ENCODE measurements at regions not wholly inside any gene's neighbourhood (a gene's known extent, or its start where the extent isn't known, plus 50 kb on each side); places are given as distances from the start of the nearest gene placed in this dataset.

DNA sequence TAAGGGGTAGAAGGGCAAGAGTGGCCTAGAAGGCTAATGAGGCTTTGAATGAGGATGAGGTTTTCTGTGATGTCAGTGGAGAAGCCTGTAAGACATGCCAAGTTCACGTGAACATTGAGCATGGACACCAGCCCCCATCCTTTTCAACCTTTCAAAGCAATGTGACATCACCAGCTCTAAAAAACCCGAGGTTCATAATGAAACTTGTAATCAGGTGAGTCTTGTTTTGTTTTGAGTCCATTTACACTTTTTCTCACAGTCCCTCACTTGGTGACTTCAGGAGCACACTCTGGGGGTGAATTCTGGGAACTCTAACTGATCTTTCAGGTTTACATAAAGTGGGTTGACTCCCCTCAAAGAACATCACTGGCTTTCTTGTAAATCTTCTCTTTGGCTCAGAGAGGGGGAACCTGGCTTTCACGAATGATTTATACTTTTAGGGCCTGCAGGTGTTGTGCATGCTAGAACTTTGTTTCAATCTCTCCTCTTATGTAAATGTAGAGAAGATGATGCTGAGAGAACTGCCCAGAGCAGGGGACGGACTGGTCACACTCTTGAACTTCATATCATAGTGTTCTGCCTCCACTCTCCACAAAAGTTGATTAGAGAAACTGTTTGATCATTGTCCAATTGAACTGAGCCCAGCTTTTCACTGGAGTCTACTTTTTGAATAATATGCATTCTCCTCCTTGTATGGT, 224.7 kb upstream of the SATB1 start:
- TF ChIP-seq, protein P1, sequence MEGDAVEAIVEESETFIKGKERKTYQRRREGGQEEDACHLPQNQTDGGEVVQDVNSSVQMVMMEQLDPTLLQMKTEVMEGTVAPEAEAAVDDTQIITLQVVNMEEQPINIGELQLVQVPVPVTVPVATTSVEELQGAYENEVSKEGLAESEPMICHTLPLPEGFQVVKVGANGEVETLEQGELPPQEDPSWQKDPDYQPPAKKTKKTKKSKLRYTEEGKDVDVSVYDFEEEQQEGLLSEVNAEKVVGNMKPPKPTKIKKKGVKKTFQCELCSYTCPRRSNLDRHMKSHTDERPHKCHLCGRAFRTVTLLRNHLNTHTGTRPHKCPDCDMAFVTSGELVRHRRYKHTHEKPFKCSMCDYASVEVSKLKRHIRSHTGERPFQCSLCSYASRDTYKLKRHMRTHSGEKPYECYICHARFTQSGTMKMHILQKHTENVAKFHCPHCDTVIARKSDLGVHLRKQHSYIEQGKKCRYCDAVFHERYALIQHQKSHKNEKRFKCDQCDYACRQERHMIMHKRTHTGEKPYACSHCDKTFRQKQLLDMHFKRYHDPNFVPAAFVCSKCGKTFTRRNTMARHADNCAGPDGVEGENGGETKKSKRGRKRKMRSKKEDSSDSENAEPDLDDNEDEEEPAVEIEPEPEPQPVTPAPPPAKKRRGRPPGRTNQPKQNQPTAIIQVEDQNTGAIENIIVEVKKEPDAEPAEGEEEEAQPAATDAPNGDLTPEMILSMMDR (IDR thresholded peaks at IDR 0.05): no peak
- no peak for TF ChIP-seq POLR2A (IDR thresholded peaks at IDR 0.05)
- no peaks in the 10 kb centered on the region for H3K36me3 ChIP-seq (replicated peaks in 1 of 2)
- no peak overlapping the region for H3K4me3 ChIP-seq
- DNase-seq: no peak
- no peaks in the 10 kb centered on the region for H3K9me3 ChIP-seq (replicated peaks in 1 of 3)
- intact Hi-C loops (cut with DNase I): no loop called here
- no peak overlapping the region for H3K27ac ChIP-seq
- no peaks in the 10 kb centered on the region for H3K4me1 ChIP-seq (replicated peaks in 1 of 2)
- WGBS, 4 donors: 51 to 77% (median 65%) methylated on average over 4 of the region's 4 CpGs
- no peaks in the 10 kb centered on the region for H3K27me3 ChIP-seq

DNA sequence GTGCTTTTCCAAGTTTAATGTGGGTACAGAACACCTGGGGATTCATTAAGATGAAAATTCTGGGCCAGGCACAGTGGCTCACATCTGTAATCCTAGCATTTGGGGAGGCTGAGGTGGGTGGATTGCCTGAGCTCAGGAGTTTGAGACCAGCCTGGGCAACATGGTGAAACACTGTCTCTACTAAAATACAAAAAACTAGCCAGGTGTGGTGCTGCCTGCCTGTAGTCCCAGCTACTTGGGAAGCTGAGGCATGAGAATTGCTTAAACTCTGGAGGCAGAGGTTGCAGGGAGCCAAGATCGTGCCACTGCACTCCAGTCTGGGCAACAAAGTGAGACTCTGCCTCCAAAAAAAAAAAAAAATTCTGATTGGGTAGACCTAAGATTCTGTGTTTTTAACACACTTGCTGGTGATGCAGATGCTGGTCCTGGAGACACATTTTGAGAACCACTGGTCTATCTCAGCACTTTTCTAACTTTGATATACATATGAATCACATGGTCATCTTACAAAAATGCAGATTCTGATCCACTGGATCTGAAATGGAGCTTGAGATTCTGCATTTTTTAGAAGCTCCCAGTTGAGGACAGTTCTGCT, 223.8 kb upstream of the SATB1 start:
- TF ChIP-seq POLR2A (IDR thresholded peaks at IDR 0.05): no peak
- TF ChIP-seq, protein P1 (IDR thresholded peaks at IDR 0.05): no peak
- Histone ChIP-seq H3K27ac (no peak overlapping the region), H3K4me1 (replicated peaks in 1 of 2) (no peaks in the 10 kb centered on the region), H3K9me3 (replicated peaks in 1 of 3) (no peaks in the 10 kb centered on the region), H3K36me3 (replicated peaks in 1 of 2) (no peaks in the 10 kb centered on the region), H3K27me3 (no peaks in the 10 kb centered on the region), H3K4me3 (no peak overlapping the region)
- no peak for DNase-seq
- intact Hi-C loops (cut with DNase I): no loop called here
- 0 to 69% (median 11%) methylated on average over 1 of the region's 1 CpG for WGBS, 4 donors

DNA sequence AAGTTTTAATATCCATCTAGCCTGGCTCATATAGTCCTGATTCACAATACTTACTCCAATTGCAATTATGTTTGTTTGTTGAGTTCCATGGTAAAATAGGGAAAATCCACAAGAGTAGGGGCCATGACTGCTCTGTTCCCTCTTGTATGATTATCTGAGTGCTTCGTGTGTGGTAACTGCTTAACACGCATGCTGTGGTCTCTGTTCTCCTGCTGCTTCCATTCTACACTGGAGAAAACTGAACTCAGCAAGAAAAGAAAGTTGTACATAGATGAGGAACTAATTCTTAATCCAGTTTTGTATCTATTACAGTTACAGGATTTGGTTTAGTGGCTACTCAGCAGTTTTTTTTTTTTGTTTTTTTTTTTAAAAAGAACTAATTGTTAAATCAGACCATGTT, 223.0 kb upstream of the SATB1 start:
- intact Hi-C loops (cut with DNase I): no loop called here
- Histone ChIP-seq H3K4me1 (replicated peaks in 1 of 2) (no peaks in the 10 kb centered on the region), H3K4me3 (no peak overlapping the region), H3K36me3 (replicated peaks in 1 of 2) (no peaks in the 10 kb centered on the region), H3K27me3 (no peaks in the 10 kb centered on the region), H3K27ac (no peak overlapping the region), H3K9me3 (replicated peaks in 1 of 3) (no peaks in the 10 kb centered on the region)
- TF ChIP-seq, protein P1 (IDR thresholded peaks at IDR 0.05): no peak
- no peak for TF ChIP-seq POLR2A (IDR thresholded peaks at IDR 0.05)
- 40 to 60% (median 54%) methylated on average over 2 of the region's 2 CpGs for WGBS, 4 donors
- peak in 1 of 7 donors; percentile 9 for DNase-seq

DNA sequence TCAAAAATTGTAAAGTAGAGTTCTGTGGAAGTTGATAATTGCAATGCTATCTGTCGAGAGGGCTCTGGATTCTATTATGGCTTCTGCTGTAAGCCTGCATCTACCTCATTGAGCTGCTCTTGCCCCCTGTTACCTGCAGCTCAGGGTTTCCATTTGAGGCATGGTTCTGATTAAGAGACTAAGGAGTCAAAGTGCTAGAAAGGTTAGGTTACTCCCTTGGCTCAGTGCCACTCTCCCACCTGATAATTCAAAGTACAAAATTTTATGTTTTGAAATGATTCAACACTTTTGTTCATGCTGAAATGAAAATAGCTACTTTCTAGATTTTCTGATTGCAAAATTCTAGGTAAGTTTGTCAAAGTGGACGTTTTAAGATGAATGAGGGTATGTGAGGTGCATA, 220.5 kb upstream of the SATB1 start:
- H3K9me3 ChIP-seq (replicated peaks in 1 of 3): no peaks in the 10 kb centered on the region
- no peak for DNase-seq
- H3K27me3 ChIP-seq: no peaks in the 10 kb centered on the region
- intact Hi-C loops (cut with DNase I): no loop called here
- H3K4me3 ChIP-seq: no peak overlapping the region
- no peaks in the 10 kb centered on the region for H3K4me1 ChIP-seq (replicated peaks in 1 of 2)
- no peaks in the 10 kb centered on the region for H3K36me3 ChIP-seq (replicated peaks in 1 of 2)
- H3K27ac ChIP-seq: no peak overlapping the region
- TF ChIP-seq, protein P1 (IDR thresholded peaks at IDR 0.05): no peak
- no peak for TF ChIP-seq POLR2A (IDR thresholded peaks at IDR 0.05)
- WGBS, 4 donors: 49 to 62% (median 58%) methylated on average over 2 of the region's 2 CpGs

All from adrenal gland (tissue), 9 donors.